SU-DHL-6 (cell line): ENCODE measurements at regions not wholly inside any gene's neighbourhood (a gene's known extent, or its start where the extent isn't known, plus 50 kb on each side); places are given as distances from the start of the nearest gene placed in this dataset.

Source experiments
- CTCF ChIP-seq: fragments of 200-600 bp; sonication (generic); IDR thresholded peaks from one replicate; pipeline ENCODE4 v1.5.1; 2017; ENCODE audit warnings: antibody characterized with exemption, mild to moderate bottlenecking, low read length, moderate library complexity; ENCODE audit not compliant: insufficient read depth, poor library complexity, severe bottlenecking
- EZH2phosphoT487 ChIP-seq: fragments of 200-600 bp; sonication (generic), shearing (Covaris generic); conservative IDR thresholded peaks from 2 replicates; pipeline ENCODE4 v1.6.1; 2018; ENCODE audit warnings: mild to moderate bottlenecking, antibody characterized with exemption, low read length, moderate library complexity, mixed read lengths

GRCh38 chr6:62976566-62976965, 234.7 kb upstream of the FKBP1C start:
- TF ChIP-seq CTCF (no peak), EZH2phosphoT487 (no peak)
